ENCODE measurements at regions not wholly inside any gene's neighbourhood (a gene's known extent, or its start where the extent isn't known, plus 50 kb on each side); places are given as distances from the start of the nearest gene placed in this dataset.

DNA sequence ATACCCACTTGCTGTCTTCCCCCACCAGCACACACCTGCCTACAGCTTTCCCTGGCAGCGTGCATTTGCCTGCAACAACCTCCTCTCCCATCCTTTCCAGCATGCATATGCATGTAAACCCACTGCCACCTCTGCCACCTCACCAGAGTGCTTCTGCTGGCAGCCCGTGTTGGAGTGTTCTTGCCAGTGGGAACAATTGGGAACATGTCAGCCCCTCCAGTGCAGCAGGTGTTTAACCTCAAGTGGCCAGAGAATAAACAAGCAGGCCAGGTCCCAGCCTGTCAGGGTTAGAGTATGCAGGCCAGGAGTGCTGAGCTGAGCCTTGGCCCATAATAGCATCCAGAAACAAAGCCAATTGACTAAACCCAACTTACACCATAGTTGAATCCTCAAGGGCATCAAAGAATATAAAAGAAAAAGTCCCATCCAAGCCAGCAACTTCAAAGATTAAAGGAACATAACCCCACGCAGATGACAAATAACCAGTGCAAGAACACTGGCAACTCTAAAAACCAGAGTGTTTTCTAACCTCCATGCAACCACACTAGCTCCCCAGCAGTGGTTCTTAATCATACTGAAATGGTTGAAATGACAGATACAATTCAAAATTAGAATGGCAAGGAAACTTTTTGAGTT, 1212.1 kb upstream of the CITED2 start:
- H3K4me1 ChIP-seq: no peaks in the 10 kb centered on the region
- H3K27ac ChIP-seq: no peak overlapping the region
- DNase-seq (ENCODE audit: low spot score in 2 of 2): no peak
- no peak overlapping the region for H3K4me3 ChIP-seq
- TF ChIP-seq POLR2AphosphoS5 (IDR thresholded peaks at IDR 0.05) (no peak), EP300 (IDR thresholded peaks at IDR 0.05) (no peak), POLR2A (IDR thresholded peaks at IDR 0.05) (no peak)
- TF ChIP-seq, protein P1, sequence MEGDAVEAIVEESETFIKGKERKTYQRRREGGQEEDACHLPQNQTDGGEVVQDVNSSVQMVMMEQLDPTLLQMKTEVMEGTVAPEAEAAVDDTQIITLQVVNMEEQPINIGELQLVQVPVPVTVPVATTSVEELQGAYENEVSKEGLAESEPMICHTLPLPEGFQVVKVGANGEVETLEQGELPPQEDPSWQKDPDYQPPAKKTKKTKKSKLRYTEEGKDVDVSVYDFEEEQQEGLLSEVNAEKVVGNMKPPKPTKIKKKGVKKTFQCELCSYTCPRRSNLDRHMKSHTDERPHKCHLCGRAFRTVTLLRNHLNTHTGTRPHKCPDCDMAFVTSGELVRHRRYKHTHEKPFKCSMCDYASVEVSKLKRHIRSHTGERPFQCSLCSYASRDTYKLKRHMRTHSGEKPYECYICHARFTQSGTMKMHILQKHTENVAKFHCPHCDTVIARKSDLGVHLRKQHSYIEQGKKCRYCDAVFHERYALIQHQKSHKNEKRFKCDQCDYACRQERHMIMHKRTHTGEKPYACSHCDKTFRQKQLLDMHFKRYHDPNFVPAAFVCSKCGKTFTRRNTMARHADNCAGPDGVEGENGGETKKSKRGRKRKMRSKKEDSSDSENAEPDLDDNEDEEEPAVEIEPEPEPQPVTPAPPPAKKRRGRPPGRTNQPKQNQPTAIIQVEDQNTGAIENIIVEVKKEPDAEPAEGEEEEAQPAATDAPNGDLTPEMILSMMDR (IDR thresholded peaks at IDR 0.05): no peak
- no peaks in the 10 kb centered on the region for H3K36me3 ChIP-seq
- H3K27me3 ChIP-seq: no peaks in the 10 kb centered on the region
- no peaks in the 10 kb centered on the region for H3K9me3 ChIP-seq
- 79% methylated on average over 3 of the region's 3 CpGs for WGBS

DNA sequence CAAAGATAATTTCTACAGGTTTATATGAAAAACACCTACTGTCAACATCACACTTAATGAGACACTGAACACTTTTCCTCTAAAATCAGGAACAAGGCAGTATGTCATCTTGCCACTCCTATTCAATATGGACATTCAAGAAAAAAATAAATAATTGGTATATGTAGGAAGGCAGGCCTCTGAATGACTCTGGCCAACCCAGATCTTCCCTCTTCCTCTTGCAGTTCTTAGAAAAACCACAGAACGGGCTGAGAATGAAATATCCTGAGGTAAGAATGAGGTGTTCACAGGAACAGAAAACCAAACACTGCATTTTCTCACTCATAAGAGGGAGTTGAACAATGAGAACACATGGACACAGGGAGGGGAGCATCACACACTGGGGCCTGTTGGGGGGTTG, 1207.2 kb upstream of the CITED2 start:
- no peak overlapping the region for H3K4me3 ChIP-seq
- no peaks in the 10 kb centered on the region for H3K36me3 ChIP-seq
- DNase-seq (ENCODE audit: low spot score in 2 of 2): no peak
- TF ChIP-seq, protein P1 (IDR thresholded peaks at IDR 0.05): no peak
- no peak for TF ChIP-seq EP300 (IDR thresholded peaks at IDR 0.05)
- TF ChIP-seq POLR2A (IDR thresholded peaks at IDR 0.05): no peak
- no peak for TF ChIP-seq POLR2AphosphoS5 (IDR thresholded peaks at IDR 0.05)
- WGBS: 89% methylated on average over 1 of the region's 1 CpG
- no peaks in the 10 kb centered on the region for H3K27me3 ChIP-seq
- no peak overlapping the region for H3K27ac ChIP-seq
- no peaks in the 10 kb centered on the region for H3K9me3 ChIP-seq
- H3K4me1 ChIP-seq: no peaks in the 10 kb centered on the region

DNA sequence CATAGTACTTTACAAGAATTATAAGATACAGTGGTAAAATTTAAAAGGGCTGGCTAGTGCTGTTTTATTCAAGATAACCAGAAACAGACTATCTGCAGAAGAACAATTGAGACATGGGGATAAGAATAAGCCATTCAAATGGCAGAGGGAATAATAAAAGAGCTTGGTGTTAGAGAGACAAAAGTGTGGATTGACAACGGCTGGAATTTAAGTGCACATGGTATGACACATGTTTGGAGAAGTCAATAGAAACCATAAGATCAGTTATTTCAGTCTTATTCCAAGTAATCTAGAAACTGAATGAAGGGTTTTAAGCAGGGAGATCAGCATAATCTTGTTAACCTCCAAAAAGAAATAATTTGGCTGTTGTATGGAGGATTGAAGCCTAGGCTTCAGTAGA, 1205.5 kb upstream of the CITED2 start:
- H3K27ac ChIP-seq: no peak overlapping the region
- H3K9me3 ChIP-seq: no peaks in the 10 kb centered on the region
- no peaks in the 10 kb centered on the region for H3K27me3 ChIP-seq
- no peaks in the 10 kb centered on the region for H3K4me1 ChIP-seq
- DNase-seq (ENCODE audit: low spot score in 2 of 2): no peak
- H3K36me3 ChIP-seq: no peaks in the 10 kb centered on the region
- H3K4me3 ChIP-seq: no peak overlapping the region
- 82% methylated on average over 1 of the region's 1 CpG for WGBS
- TF ChIP-seq POLR2A (IDR thresholded peaks at IDR 0.05): no peak
- TF ChIP-seq, protein P1 (IDR thresholded peaks at IDR 0.05): no peak
- TF ChIP-seq EP300 (IDR thresholded peaks at IDR 0.05): no peak
- TF ChIP-seq POLR2AphosphoS5 (IDR thresholded peaks at IDR 0.05): no peak

DNA sequence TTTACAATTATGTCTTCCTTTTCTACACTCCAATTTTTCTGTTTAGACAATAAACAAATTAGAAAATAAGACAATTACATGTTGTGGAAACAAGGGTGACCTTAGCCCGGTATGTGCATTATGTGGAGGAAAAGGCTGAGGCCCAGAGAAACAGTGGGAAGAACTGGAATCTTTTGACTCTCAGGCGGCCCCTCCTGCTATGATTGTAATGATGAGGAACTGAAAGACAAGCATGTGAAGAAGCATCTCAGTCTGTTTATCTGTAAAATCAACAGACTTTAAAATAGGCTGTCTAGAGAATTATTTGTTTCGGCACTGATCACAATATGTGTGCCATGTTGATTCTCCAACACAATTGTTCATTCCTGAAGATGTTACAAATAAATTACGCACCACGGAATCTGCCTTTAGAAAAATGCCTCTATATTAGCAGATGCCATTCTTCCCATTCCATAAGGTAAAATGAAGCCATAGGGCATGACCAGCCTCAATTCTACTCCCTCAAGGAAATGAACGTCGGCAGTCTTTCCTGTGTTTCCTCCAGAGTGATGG, 1201.6 kb upstream of the CITED2 start:
- Histone ChIP-seq H3K36me3 (no peaks in the 10 kb centered on the region), H3K27ac (no peak overlapping the region), H3K4me1 (no peaks in the 10 kb centered on the region), H3K27me3 (no peaks in the 10 kb centered on the region), H3K4me3 (no peak overlapping the region), H3K9me3 (no peaks in the 10 kb centered on the region)
- no peak for TF ChIP-seq POLR2AphosphoS5 (IDR thresholded peaks at IDR 0.05)
- TF ChIP-seq, protein P1 (IDR thresholded peaks at IDR 0.05): no peak
- TF ChIP-seq EP300 (IDR thresholded peaks at IDR 0.05): no peak
- no peak for TF ChIP-seq POLR2A (IDR thresholded peaks at IDR 0.05)
- WGBS: 81% methylated on average over 7 of the region's 7 CpGs
- DNase-seq (ENCODE audit: low spot score in 2 of 2): no peak

DNA sequence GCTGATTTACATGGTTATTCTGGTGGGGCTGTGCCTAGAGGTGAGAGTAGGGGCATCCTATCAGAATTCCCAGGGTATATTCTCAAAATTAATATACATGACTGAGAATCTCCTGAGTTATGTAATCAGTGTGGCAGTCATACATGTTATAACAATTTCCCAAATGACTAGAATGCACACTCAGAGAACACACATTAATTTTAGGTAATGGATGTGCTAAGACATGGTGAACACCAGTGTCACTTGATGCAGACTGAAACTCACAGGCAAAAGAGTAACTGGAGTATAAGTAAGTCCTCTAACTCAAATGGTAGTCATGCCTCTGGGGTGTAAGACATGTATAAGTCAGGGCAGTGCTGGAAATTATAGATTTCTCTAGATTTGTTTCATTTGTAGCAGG, 1198.4 kb upstream of the CITED2 start:
- no peaks in the 10 kb centered on the region for H3K4me1 ChIP-seq
- H3K9me3 ChIP-seq: no peaks in the 10 kb centered on the region
- no peak overlapping the region for H3K27ac ChIP-seq
- H3K4me3 ChIP-seq: no peak overlapping the region
- H3K27me3 ChIP-seq: no peaks in the 10 kb centered on the region
- DNase-seq (ENCODE audit: low spot score in 2 of 2): no peak
- no peaks in the 10 kb centered on the region for H3K36me3 ChIP-seq
- TF ChIP-seq EP300 (IDR thresholded peaks at IDR 0.05) (no peak), POLR2A (IDR thresholded peaks at IDR 0.05) (no peak), POLR2AphosphoS5 (IDR thresholded peaks at IDR 0.05) (no peak)
- TF ChIP-seq, protein P1 (IDR thresholded peaks at IDR 0.05): no peak
